IPS-NIHi7 (cell line): ENCODE measurements at regions not wholly inside any gene's neighbourhood (a gene's known extent, or its start where the extent isn't known, plus 50 kb on each side); places are given as distances from the start of the nearest gene placed in this dataset.
"Not testable (repeated sequence)": the region's sequence is repeated elsewhere in the genome, so short reads cannot be mapped to it uniquely, and the experiment has no call there.

Source experiments
- DNase-seq: peaks from one replicate; pipeline ENCODE4 v3.0.0; 2012; ENCODE audit warnings: mixed read lengths; ENCODE audit errors: extremely low spot score

DNA sequence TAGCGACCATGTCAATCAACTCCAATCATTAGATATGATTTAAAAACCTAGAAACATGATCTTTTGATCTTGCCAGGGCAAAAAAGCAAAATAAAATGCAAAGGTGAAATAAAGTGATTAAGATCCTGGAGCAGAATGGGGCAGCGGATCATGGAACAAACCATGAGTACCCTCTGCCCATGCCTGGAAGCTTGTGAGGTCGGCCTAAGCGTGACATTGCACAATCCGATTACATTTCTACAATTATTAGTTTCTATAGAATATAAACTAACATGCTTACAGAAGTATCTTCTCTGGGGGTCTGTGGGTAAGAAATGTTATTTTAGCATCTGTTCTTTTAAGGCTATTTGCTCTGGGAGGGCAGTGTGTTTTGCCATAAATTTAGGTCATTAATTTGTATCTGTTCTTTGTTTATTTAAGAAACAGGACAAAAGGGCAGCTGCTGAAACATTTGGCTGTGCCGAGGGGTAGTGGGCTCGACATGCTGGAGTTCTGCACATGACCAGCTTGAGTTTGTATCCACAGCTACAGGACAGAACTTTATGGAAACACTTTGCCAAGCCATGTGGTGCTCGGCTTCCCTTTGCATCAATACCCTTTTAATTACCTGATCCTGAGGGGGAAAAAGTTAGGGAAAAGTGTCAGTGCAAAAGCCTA, 55.9 kb downstream of the ZBTB18 start:
- DNase-seq, result no peak

DNA sequence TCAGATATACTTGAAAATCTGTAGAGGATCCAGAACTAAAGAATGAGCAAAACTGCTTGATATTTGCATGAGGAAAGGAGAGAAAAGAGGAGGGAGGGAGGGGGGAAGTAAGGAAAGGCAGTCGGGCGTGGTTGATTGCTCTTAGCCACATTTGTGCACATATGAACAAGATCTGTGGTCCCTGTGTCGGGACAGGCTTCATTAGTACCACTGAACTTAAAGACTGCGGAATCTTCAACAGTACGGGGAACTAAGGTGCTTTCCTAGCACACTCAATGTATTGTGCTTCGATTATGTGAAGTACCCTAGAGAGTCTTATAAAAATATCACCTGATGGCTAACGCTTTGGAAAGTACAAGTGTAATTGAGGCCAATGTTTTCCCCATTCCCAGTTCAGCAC, 59.9 kb downstream of the ZBTB18 start:
- DNase-seq, result no peak

DNA sequence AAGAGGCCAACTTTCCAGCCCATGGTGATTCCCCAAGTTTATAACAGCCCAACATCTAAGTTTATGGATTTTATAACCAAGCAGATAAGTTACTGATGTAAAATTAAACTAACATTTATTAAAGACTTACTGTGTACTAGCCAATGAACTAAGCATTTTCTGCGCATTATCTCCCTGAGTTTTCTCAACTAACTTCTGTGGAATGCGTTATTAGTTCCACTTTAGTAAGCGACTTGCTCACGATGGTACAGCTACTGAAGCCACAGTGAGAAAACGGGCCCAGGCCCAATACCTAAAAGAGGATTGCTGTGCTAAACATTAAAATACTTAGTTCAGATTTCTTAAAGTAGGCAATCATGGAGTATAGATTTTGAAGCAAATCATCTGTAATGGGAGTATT, 61.0 kb downstream of the ZBTB18 start:
- DNase-seq, result no peak

DNA sequence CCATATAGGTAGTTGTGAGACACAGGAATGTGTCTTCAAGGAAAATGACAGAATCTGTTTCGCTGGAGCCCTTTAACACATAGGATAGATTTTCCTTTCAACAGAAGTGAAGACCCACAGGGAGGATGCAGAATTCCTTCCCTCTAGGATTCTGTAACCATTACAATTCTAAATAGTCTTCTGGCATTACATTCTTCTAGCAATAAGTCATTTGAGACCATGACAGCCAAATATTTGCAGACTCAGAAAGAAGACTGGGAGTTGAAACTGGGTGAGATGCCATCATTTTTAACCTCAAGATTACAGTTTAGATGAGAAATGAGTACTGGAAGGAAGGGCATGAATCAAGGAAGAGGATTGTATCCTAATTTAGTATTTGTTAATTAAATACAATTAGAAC, 61.6 kb downstream of the ZBTB18 start:
- no peak for DNase-seq

DNA sequence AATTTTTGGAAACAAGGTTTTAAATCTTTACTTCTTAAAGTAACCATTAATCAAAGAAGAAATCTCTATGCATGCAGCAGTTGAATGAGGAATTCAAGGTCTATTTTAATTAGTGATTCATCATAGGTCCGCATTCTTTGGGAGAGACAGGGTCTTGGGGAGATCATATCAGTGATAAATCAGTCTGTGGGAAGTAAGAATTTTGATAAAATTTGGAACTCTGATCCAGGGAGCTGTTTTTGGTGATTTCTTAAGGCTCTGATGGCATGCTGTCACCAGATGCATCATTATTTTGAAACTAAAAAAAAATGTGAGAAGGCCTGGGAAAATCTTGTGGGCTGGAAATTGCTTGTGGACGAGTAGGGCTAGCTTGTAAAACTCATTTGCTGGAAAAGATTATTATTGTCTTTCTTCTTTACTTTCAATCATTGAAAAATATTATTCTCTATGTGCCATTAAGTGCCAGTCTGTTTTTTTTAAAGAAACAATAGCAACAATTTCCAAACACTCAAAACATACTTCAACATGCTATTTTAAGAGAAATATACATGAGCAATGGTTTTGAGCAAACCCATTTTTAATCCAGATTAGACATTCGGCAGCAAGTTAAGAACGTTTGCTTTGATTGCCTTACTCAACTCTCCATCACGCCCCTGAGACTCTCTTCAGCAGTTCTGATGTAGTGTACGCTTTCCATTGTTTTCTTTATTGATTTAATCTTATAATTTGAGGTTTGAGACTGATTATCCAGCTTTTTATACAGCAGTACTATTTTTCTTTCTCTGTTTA, 62.6 kb downstream of the ZBTB18 start:
- DNase-seq, result no peak

DNA sequence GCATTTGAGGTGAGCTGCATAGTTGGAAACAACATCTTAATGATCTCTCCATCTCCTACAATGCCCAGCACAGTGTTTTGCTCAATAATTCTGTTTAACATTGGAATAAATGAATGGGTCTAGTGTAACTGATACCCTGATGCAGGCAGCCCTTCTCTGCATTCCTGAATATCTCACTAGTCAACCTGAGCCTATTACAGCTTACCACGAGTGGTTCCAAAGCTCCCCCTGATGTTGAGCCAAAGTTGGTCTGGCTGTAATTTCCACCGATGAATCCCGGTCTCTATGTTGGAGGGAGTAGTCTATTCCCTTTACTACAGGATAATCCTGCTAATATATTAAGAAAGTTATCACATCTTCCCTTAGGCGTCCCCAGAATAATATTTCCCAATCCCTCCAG, 63.8 kb downstream of the ZBTB18 start:
- no peak for DNase-seq

DNA sequence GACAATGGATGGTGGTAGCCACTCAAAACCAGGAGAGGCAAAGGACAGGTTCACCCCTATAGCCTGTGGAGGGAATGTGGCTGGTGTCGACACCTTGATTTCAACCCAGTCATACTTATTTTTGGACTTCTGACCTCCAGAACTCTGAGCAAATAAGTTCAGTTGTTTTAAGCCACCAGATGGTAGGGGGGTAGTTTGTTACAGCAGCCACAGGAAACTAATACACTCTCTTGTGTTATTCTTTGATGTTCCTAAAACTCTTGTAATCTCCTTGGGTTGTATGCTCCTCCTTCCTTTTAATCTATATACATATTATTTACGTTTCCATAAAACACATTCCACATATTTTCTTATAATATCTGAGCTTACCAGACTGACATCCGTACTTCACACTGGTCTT, 65.9 kb downstream of the ZBTB18 start:
- DNase-seq, result no peak

DNA sequence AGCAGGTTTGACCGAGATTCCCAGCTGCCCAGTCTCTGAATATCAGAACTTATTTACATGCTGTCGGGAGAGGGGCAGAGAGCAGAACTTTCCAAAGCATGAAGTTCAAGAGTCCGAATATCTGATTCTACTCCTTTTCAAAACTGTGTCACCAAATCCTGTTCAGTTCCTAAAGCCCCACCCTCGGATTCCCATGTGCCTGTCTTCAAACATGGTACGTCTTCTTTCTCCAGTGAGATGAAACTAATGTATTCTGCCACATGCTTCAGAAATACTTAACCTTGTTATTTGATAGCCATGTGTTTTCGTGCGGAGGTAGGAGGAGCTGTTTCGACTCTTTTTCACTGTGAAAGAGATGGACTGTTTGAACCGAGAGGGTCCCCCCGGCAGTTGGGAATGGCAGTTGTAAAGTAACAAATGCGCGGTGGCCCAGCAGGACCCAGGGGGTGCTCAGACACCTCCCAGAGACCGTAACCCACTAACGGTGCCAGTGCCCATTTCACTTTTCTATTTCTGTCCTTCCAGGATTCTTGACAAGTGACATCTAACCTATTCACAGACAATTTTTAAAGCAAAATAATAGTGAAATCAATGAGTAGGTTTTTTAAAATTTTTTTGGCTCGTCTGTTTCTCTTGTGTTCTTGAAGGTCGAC, 67.2 kb downstream of the ZBTB18 start:
- DNase-seq, result no peak

DNA sequence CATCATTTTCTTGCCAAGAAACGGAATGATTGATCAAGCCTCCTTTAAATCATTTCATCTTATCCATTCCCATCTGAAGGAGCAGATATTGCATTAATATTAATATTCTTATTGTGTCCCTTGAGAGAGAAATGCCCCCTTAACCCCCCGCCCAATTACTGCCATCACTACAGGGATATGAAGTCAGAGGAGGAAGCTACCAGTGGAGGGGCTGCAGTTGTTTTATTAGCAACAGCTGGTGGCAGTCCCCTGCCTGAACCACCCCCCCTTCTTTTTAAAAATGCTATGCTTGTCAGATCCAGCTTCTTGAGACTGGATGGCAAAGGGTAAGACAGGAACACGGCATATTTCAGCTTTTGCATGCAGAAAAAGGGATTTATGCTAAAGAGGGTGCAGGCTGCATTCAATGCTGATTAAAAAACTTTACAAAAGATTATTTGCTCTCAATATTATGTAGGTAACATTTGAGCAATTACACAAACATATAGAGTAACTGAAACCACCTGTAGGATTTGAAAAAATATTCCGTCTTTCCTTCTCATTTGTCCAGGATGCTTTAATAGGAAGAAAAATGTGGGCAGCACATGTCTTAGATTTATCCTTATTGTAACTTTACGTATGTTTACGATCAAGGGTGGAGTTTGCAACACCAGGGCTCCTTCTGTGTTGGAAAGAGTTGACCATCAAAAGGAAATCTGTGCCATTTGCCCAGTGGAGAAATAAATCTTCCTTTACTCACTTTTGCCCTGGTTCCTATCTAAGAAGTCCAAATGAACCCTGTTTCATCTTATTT, 77.7 kb downstream of the ZBTB18 start:
- DNase-seq, result no peak

DNA sequence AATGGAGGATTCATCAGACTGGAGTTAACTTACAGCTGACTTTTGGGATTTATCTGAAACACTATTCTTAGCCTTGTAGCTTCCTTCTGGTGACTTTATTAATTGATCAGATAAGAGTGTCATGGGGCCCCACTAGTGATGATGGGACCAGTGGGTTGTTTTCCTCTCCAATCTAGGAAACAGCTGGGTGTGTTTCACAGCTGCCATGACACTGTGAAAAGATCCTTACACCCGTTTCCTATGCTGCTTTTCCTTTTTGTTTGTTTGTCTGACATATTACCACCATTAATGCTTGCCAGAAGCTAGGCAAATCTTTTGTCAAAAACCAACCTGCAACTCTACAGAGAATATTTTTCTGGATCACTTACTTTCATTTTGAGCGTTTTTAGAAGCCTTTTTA, 86.2 kb downstream of the ZBTB18 start:
- DNase-seq, result no peak

DNA sequence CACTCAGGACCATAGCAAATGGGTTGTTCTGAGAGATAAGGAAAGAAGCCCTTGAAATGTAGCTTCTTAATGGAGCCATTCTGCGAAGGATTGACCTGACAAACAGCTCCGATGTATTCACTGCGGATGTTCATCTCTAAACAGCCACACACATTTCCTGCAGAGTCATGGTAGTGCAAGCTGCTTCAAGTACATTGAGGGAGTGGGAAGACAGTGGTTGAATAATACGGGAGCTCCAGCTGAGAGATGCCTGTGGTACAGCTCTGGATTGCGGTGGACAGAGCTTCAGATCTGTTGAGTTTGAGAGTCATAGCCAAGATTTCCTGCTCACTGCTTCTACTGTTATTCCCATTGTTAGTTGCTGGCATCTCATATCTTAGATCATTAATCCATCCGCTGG, 86.6 kb downstream of the ZBTB18 start:
- DNase-seq, result no peak

DNA sequence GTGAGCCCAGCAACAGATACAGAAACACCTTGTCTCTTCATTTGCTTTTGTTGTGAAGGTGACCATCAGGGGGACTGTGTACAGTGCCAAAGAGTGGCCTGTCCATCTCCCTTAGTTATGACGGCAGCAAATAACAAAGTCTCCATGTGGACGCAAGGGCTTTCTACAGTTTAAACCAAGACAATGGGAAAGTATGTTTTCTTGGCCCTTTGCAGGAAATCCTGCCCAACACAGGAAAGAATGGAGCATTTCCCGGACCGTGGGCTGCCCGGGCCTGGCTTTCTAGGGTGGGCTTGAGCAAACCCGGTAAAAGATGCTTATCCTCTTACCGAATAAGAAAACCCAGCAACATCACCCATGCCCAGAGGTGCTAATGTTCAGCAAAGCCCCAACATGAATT, 87.3 kb downstream of the ZBTB18 start:
- DNase-seq, result no peak

DNA sequence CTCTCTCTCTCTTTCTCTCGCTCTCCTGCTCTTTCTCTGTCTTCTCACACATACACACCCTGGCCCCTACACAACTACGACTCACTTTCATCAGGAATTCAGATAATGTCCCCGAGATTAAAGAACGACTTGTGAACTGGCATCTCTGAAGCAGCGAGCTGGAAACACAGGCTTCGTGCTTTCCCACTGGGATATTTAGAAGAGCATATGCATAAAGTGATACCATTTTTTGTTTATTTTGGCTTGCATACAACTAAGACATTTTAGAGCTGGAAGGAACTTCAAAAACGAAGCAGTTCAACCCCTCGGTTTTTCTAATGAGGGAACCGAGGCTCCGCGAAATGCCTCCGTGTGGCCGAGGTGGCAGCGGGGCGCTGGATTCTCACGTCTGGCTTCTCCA, 88.6 kb downstream of the ZBTB18 start:
- DNase-seq, result no peak

DNA sequence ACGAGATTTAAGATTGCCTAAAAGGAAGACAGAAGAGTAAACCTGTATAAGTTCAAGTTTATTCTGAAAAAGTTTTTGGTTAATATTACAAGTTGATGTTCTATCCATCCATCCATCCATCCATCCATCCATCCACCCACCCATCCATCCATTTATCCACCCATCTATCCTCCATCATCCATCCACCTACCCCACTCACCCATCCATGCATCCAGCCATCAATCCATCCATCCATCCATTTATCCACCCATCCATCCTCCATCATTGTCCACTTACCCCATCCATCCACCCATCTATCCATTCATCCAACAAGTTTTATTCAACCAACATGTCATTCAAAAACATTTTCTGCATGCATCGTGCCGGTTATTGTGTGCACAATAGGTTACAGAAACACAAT, 89.3 kb downstream of the ZBTB18 start:
- no peak for DNase-seq

DNA sequence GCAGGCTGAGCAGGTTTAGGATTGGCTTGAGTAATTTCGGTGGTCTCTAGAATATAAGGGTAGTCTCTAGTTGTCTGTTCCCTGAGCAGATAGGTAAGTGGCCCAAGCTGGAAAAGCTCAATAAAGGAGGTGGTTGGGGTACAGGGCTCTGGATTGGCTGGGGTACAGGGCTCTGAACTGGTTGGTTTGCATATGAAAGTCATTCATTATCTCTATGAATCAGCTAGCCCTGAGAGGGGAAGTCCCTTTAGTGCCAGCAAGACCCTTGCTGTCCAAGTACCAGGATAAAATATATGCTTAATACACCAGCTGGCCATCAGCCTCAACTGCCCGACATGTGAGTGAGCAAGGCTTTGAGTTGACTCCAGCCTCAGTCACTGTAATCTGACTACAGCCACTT, 93.0 kb downstream of the ZBTB18 start:
- DNase-seq, result no peak

DNA sequence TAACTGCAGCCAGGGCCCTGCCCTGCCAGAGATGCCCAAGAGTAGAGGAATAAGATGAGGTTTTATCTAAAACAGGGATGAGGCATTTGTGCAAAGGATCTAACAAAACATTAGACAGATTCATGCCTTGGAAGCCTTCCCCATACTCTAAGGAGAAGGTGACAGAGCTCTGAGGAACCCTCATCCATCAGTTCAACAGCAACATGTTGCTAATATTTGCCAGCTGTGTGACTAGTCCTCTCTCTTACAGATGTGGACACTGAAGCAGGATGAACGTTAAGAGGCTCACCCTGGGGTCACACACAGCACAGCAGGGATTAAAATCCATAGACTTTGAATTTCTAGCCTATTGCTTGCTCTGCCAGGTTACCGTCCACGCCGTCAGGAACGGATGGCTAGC, 99.0 kb downstream of the ZBTB18 start:
- no peak for DNase-seq

DNA sequence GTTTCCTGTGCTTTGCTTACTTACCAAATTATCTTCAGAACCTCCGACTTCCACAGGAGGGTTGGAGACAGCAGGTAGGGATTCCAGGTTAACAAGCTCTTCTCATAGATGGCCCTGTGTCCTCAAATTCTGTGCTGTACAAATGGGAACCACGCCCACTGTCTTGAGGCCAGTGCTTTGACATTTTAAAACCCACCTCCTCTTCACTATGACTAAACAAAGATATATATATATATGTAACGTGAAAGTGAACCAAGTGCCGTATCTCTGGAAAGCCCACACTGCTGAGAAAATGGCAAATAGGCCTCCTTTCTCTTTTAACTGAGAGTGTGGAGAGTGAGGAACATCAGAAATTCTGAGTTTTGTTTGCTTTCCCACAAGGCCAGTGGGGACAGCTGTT, 99.6 kb downstream of the ZBTB18 start:
- DNase-seq, result no peak

DNA sequence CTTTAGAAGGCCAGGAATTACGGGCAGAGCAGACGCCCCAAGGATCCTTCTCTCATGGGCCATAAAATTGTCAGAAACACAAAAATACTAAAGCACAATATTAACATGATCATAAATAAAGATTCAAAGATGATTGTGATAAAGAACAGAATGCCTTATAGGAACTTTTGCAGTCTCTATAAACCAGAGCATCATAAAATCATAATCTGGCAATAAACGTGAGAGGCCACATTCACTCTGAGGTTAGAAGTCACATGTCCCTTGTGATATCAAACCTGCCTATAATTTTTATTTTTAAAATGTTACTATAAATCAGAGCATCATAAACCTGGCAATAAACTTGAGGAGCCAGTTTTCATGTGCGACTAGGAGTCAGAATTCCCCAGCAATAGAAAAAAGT, 100.5 kb downstream of the ZBTB18 start:
- DNase-seq, result no peak

DNA sequence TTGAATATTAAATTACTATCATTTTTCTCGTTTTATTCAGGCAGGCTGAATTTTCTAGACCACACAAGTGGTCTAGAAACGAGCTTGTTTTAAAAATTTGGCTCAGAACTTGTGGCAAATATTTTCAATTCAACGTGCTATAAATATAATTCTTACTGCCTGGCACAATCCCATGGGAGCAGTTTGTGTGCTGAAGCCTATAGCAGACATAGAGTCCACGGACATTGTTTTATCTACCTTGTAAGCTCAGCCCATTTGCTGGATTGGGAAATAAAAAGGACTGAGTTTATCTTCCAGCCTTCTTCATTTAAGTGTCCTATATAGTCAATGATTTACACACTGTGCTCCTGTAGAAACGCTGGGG, 103.4 kb downstream of the ZBTB18 start:
- DNase-seq, result no peak

DNA sequence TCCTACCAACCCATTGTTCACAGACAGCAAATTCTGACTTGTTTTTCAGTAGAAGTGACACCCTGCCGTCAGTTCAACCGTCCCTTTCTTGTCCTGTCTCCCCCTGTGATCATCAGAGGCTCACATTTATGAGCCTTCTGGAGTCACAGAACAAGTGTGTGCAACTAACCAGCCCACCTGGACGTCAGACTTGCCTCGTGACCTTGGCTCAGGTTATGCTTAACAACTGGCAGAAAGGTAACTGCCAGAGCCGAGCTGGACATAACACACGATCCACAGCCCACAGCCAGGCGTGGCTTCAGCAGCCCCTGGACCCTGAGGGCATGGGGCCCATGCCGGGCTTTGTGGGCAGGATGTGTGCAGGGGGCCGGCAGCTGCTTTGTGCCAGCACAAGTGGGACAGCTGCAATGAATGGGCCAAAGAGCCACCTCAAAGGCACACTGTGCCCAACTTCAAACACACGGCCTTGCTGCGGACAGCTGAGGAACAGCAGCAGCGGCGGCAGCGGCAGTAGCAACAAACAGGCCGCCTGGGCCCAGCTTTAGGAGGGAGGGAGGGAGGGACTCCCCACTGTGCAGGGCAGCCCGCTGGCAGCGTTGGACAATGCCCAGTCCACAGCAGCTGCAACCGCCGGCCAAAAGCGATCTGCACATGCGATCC, 103.9 kb downstream of the ZBTB18 start:
- DNase-seq, result no peak

DNA sequence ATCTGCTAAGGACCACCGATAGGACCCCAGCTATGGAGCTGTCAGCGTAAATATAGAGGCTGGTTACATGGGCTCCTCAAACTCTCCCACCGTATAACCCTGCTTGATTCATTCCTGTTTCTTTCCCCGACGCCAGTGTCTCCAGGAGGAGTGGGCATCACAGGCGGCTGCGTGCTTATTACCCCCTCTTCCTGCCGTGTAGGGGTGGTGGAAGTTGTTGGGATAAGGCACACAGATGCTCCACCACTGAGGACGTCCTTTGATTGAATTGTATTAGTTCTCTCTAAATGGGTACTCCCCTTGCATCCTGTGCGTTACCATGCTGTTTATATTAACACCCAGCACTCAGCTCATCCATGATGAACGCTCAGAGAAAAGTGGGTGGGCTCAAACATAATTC, 104.6 kb downstream of the ZBTB18 start:
- DNase-seq, result no peak

DNA sequence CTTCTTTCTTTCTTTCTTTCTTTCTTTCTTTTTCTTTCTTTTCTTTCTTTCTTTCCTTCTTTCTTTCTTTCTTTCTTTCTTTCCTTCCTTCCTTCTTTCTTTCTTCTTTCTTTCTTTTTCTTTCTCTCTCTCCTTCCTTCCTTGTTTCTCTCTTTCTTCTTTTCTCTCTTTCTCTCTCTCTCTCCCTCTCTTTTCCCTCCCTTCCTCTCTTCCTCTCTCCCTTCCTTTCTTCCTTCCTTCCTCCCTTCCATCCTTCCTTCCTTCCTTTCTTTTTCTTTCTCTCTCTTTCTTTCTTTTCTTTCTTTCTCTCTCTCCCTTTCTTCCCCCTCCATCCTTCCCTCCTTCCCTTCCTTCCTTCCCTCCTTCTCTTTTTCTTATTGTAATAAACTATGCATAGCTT, 105.5 kb downstream of the ZBTB18 start:
- not testable (repeated sequence) for DNase-seq
